ENCODE measurements at regions not wholly inside any gene's neighbourhood (a gene's known extent, or its start where the extent isn't known, plus 50 kb on each side); places are given as distances from the start of the nearest gene placed in this dataset.

- no peak for TF ChIP-seq EZH2 (IDR thresholded peaks at IDR 0.05; ENCODE audit: low read length, missing control alignments)
- no peaks in the 10 kb centered on the region for H4K20me1 ChIP-seq (ENCODE audit: control insufficient read depth, extremely low read depth, insufficient read depth, low read length)
These were observed 468.4 kb upstream of the C1orf87 start for GRCh38 chr1:60541831-60542532.

GRCh38 chr1:60540141-60540540, 466.6 kb upstream of the C1orf87 start:
- H3K9ac ChIP-seq (ENCODE audit: insufficient read depth, low read length): no peak overlapping the region
- no peaks in the 10 kb centered on the region for H3K4me1 ChIP-seq (ENCODE audit: control insufficient read depth, extremely low read depth, insufficient read depth, low read length)
- DNase-seq (ENCODE audit: low read depth in 2 of 2): no peak
- H2AFZ ChIP-seq (ENCODE audit: low read length): no peak overlapping the region
- no peaks in the 10 kb centered on the region for H3K79me2 ChIP-seq (ENCODE audit: control insufficient read depth, insufficient read depth, low read length)
- no peaks in the 10 kb centered on the region for H3K27me3 ChIP-seq (ENCODE audit: control insufficient read depth, insufficient read depth, low read length)
- TF ChIP-seq EZH2 (IDR thresholded peaks at IDR 0.05; ENCODE audit: low read length, missing control alignments): no peak
- TF ChIP-seq CTCF (conservative IDR thresholded peaks at IDR 0.05 in 1 of 2, IDR thresholded peaks at IDR 0.05 in 1 of 2; ENCODE audit: low read depth in 1 of 2, low read length in 2 of 2): no peak
- no peak overlapping the region for H3K4me2 ChIP-seq (ENCODE audit: extremely low read depth, insufficient read depth, low read length)
- no peaks in the 10 kb centered on the region for H4K20me1 ChIP-seq (ENCODE audit: control insufficient read depth, extremely low read depth, insufficient read depth, low read length)
- no peak overlapping the region for H3K4me3 ChIP-seq (replicated peaks in 1 of 4; ENCODE audit: control extremely low read depth in 1 of 4, insufficient read depth in 1 of 4, low read depth in 3 of 4, low read length in 4 of 4)
- H3K9me3 ChIP-seq (ENCODE audit: control insufficient read depth, insufficient read depth, low read depth, low read length): no peaks in the 10 kb centered on the region
- no peaks in the 10 kb centered on the region for H3K36me3 ChIP-seq (ENCODE audit: control insufficient read depth, insufficient read depth, low read length)
- H3K27ac ChIP-seq (ENCODE audit: insufficient read depth, low read length): no peak overlapping the region

More at GRCh38 chr1:60541831-60542532, 468.4 kb upstream of the C1orf87 start:
- no peak for DNase-seq (ENCODE audit: low read depth in 2 of 2)
- no peak overlapping the region for H3K4me3 ChIP-seq (replicated peaks in 1 of 4; ENCODE audit: control extremely low read depth in 1 of 4, insufficient read depth in 1 of 4, low read depth in 3 of 4, low read length in 4 of 4)
- H2AFZ ChIP-seq (ENCODE audit: low read length): no peak overlapping the region
- H3K36me3 ChIP-seq (ENCODE audit: control insufficient read depth, insufficient read depth, low read length): no peaks in the 10 kb centered on the region
- H3K9me3 ChIP-seq (ENCODE audit: control insufficient read depth, insufficient read depth, low read depth, low read length): no peaks in the 10 kb centered on the region
- no peaks in the 10 kb centered on the region for H3K79me2 ChIP-seq (ENCODE audit: control insufficient read depth, insufficient read depth, low read length)
- H3K9ac ChIP-seq (ENCODE audit: insufficient read depth, low read length): no peak overlapping the region
- H3K4me2 ChIP-seq (ENCODE audit: extremely low read depth, insufficient read depth, low read length): no peak overlapping the region
- no peaks in the 10 kb centered on the region for H3K4me1 ChIP-seq (ENCODE audit: control insufficient read depth, extremely low read depth, insufficient read depth, low read length)
- no peaks in the 10 kb centered on the region for H3K27me3 ChIP-seq (ENCODE audit: control insufficient read depth, insufficient read depth, low read length)
- H3K27ac ChIP-seq (ENCODE audit: insufficient read depth, low read length): no peak overlapping the region

GRCh38 chr1:60535713-60536112, 462.1 kb upstream of the C1orf87 start:
- Histone ChIP-seq H3K36me3 (ENCODE audit: control insufficient read depth, insufficient read depth, low read length) (no peaks in the 10 kb centered on the region), H3K27ac (ENCODE audit: insufficient read depth, low read length) (no peak overlapping the region), H3K27me3 (ENCODE audit: control insufficient read depth, insufficient read depth, low read length) (no peaks in the 10 kb centered on the region), H3K4me1 (ENCODE audit: control insufficient read depth, extremely low read depth, insufficient read depth, low read length) (no peaks in the 10 kb centered on the region), H3K9ac (ENCODE audit: insufficient read depth, low read length) (no peak overlapping the region), H3K9me3 (ENCODE audit: control insufficient read depth, insufficient read depth, low read depth, low read length) (no peaks in the 10 kb centered on the region), H4K20me1 (ENCODE audit: control insufficient read depth, extremely low read depth, insufficient read depth, low read length) (no peaks in the 10 kb centered on the region), H3K4me2 (ENCODE audit: extremely low read depth, insufficient read depth, low read length) (no peak overlapping the region), H2AFZ (ENCODE audit: low read length) (no peak overlapping the region), H3K4me3 (replicated peaks in 1 of 4; ENCODE audit: control extremely low read depth in 1 of 4, insufficient read depth in 1 of 4, low read depth in 3 of 4, low read length in 4 of 4) (no peak overlapping the region), H3K79me2 (ENCODE audit: control insufficient read depth, insufficient read depth, low read length) (no peaks in the 10 kb centered on the region)
- no peak for DNase-seq (ENCODE audit: low read depth in 2 of 2)
- TF ChIP-seq CTCF (conservative IDR thresholded peaks at IDR 0.05 in 1 of 2, IDR thresholded peaks at IDR 0.05 in 1 of 2; ENCODE audit: low read depth in 1 of 2, low read length in 2 of 2) (no peak), EZH2 (IDR thresholded peaks at IDR 0.05; ENCODE audit: low read length, missing control alignments) (no peak)

All from fibroblast of lung (primary cell).